GM18520 (cell line): ENCODE measurements at regions not wholly inside any gene's neighbourhood (a gene's known extent, or its start where the extent isn't known, plus 50 kb on each side); places are given as distances from the start of the nearest gene placed in this dataset.
"Not testable (repeated sequence)": the region's sequence is repeated elsewhere in the genome, so short reads cannot be mapped to it uniquely, and the experiment has no call there.

Experiments
- ATAC-seq: cut with Tn5 transposase; IDR thresholded peaks from one replicate; pipeline ENCODE4 v1.9.1; 2021; ENCODE audit not compliant: unreplicated experiment

GRCh38 chr12:105575235-105575634 is 244.7 kb downstream of the C12orf75 start:
- no peak for ATAC-seq

GRCh38 chr12:105576261-105576660 is 245.8 kb downstream of the C12orf75 start:
- no peak for ATAC-seq

GRCh38 chr12:105580821-105581352 is 250.4 kb downstream of the C12orf75 start:
- no peak for ATAC-seq

- ATAC-seq, result no peak
Measured at GRCh38 chr12:105581420-105581819, 250.9 kb downstream of the C12orf75 start.

GRCh38 chr12:105585107-105585506 is 254.6 kb downstream of the C12orf75 start:
- ATAC-seq, result no peak

GRCh38 chr12:105587237-105587636 is 256.7 kb downstream of the C12orf75 start:
- no peak for ATAC-seq

- no peak for ATAC-seq
Measured at GRCh38 chr12:105588106-105588505, 257.6 kb downstream of the C12orf75 start.

GRCh38 chr12:105590571-105590970 is 260.1 kb downstream of the C12orf75 start:
- no peak for ATAC-seq

GRCh38 chr12:105595440-105595839 is 264.9 kb downstream of the C12orf75 start:
- ATAC-seq, result no peak

- ATAC-seq, result no peak
Measured at GRCh38 chr12:105596731-105597130, 266.2 kb downstream of the C12orf75 start.

GRCh38 chr12:105598031-105598430 is 267.5 kb downstream of the C12orf75 start:
- no peak for ATAC-seq

- no peak for ATAC-seq
Measured at GRCh38 chr12:105600911-105601545, 270.5 kb downstream of the C12orf75 start.

- ATAC-seq, result not testable (repeated sequence)
Measured at GRCh38 chr12:105602312-105602711, 271.8 kb downstream of the C12orf75 start.

GRCh38 chr12:105604281-105604680 is 273.8 kb downstream of the C12orf75 start:
- ATAC-seq, result not testable (repeated sequence)

- not testable (repeated sequence) for ATAC-seq
Measured at GRCh38 chr12:105606613-105607012, 276.1 kb downstream of the C12orf75 start.

GRCh38 chr12:105609001-105609400 is 278.5 kb downstream of the C12orf75 start:
- ATAC-seq, result not testable (repeated sequence)

- no peak for ATAC-seq
Measured at GRCh38 chr12:105610459-105610858, 280.0 kb downstream of the C12orf75 start.

GRCh38 chr12:105611340-105611739 is 280.8 kb downstream of the C12orf75 start:
- ATAC-seq, result no peak

- ATAC-seq, result no peak
Measured at GRCh38 chr12:105613269-105613668, 282.8 kb downstream of the C12orf75 start.

- ATAC-seq, result no peak
Measured at GRCh38 chr12:105613887-105614286, 283.4 kb downstream of the C12orf75 start.

- ATAC-seq, result no peak
Measured at GRCh38 chr12:105616971-105617540, 286.6 kb downstream of the C12orf75 start.

GRCh38 chr12:105622220-105622619 is 291.7 kb downstream of the C12orf75 start:
- no peak for ATAC-seq
